ENCODE measurements at regions not wholly inside any gene's neighbourhood (a gene's known extent, or its start where the extent isn't known, plus 50 kb on each side); places are given as distances from the start of the nearest gene placed in this dataset.

DNA sequence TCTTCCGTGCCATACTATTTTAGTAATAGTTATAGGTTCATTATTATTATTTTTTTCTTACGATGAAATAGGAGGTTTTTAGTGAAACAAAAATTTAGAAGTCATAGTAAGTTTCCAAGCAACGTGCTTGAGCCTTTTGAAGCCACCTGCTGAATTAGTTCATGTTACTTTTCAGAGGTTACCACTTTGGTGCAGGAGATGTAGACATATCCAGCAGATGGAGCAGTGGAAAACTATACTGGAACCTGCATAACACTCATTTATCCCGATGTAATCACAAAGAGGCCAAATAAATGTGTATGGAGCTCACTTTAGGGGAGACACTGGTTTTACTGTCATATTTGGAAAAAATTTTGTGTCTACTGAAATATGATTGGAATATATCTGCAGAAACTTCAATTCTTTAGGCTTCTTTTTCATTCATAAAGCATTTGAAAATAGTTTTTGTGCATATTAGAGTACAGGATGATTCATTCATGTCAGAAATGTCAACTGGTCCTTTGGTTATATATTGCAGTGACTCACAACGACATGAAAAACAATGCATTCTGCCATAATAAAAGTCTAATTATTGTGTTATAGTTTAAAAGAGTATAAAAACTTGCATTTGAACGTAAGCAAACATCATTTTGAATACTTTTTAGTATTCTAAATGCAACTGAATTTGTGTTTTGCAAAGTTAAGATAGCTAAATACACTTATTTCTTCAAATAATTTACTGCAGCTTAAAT is 2182.9 kb upstream of the TENM3 start:
- Histone ChIP-seq H3K27me3 (ENCODE audit: control insufficient read depth in 1 of 2, insufficient read depth in 2 of 2, low read length in 2 of 2) (peaks cover 3 to 34% of the 10 kb centered on the region in 2 experiments; a peak in 3 of 5 replicates), H3K9ac (ENCODE audit: insufficient read depth, low read depth, low read length) (no peak overlapping the region), H3K9me3 (ENCODE audit: low read length) (no peaks in the 10 kb centered on the region), H3K27ac (ENCODE audit: extremely low read length, insufficient read depth, low read length) (no peak overlapping the region), H3K79me2 (ENCODE audit: insufficient read depth, low read length) (no peaks in the 10 kb centered on the region), H3K36me3 (replicated peaks in 1 of 2; ENCODE audit: control insufficient read depth in 1 of 2, insufficient read depth in 2 of 2, low read length in 2 of 2) (no peaks in the 10 kb centered on the region), H3K4me2 (ENCODE audit: low read depth, low read length) (no peak overlapping the region), H3K4me1 (ENCODE audit: insufficient read depth, low read length) (peaks cover 6% of the 10 kb centered on the region; the same call in 1 of the 2 replicates), H2AFZ (ENCODE audit: low read length) (no peak overlapping the region), H3K4me3 (replicated peaks in 1 of 3; ENCODE audit: insufficient read depth in 1 of 3, low read depth in 2 of 3, low read length in 3 of 3) (no peak overlapping the region), H4K20me1 (ENCODE audit: insufficient read depth, low read length) (no peaks in the 10 kb centered on the region)
- FAIRE-seq (no peak), ATAC-seq (peak; percentile 39; the same call in 1 of the 3 replicates), DNase-seq (ENCODE audit: low spot score) (no peak)
- TF ChIP-seq FOXK1 (CRISPR knock-in tag; IDR thresholded peaks at IDR 0.05; ENCODE audit: borderline replicate concordance, low read depth) = no peak
- TF ChIP-seq, protein P1, sequence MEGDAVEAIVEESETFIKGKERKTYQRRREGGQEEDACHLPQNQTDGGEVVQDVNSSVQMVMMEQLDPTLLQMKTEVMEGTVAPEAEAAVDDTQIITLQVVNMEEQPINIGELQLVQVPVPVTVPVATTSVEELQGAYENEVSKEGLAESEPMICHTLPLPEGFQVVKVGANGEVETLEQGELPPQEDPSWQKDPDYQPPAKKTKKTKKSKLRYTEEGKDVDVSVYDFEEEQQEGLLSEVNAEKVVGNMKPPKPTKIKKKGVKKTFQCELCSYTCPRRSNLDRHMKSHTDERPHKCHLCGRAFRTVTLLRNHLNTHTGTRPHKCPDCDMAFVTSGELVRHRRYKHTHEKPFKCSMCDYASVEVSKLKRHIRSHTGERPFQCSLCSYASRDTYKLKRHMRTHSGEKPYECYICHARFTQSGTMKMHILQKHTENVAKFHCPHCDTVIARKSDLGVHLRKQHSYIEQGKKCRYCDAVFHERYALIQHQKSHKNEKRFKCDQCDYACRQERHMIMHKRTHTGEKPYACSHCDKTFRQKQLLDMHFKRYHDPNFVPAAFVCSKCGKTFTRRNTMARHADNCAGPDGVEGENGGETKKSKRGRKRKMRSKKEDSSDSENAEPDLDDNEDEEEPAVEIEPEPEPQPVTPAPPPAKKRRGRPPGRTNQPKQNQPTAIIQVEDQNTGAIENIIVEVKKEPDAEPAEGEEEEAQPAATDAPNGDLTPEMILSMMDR (CRISPR knock-in tag; IDR thresholded peaks at IDR 0.05) = 0 out of 2 replicates have a peak, but pooled peaks have one; percentile 9
- in situ Hi-C loops (cut with HindIII; ENCODE audit: extremely low pct_ligation_motif_present, low pct_unique_long_range_greater_than_20kb) = no loop called here
- CTCF ChIA-PET (ENCODE audit: low intra/inter-chr PET ratio, low total read pairs) = no interaction called here
- 14% methylated on average over 6 of the region's 6 CpGs for WGBS (ENCODE audit: low lambda C conversion rate)
- BruUV-seq (replicated peaks) = no TSS peak
- POLR2A ChIA-PET = no interaction called here
- intact Hi-C loops (cut with micrococcal nuclease; ENCODE audit: unreplicated experiment) = no loop called here

DNA sequence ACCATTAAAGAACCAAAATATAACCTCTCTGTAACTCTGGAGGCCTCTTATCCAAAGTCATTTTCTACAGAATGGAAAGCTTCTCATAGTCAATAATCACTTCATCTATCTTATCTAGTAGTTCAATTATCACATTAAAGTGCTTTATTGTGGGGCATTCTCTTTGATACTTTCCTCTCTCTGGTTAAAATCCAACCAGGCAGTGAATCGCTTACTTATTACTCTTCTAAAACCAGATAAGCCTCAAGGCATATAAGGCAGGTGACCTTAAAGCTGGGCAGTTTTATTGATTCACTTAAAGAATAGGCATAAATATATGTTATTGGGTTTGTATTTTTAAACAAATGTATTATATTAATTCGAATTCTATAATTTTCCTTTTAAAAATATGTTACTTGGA is 2162.1 kb upstream of the TENM3 start:
- Histone ChIP-seq H2AFZ (ENCODE audit: low read length) (no peak overlapping the region), H3K9ac (ENCODE audit: insufficient read depth, low read depth, low read length) (no peak overlapping the region), H3K4me2 (ENCODE audit: low read depth, low read length) (no peak overlapping the region), H3K27me3 (ENCODE audit: control insufficient read depth in 1 of 2, insufficient read depth in 2 of 2, low read length in 2 of 2) (no peaks in the 10 kb centered on the region), H3K4me3 (replicated peaks in 1 of 3; ENCODE audit: insufficient read depth in 1 of 3, low read depth in 2 of 3, low read length in 3 of 3) (no peak overlapping the region), H3K9me3 (ENCODE audit: low read length) (no peaks in the 10 kb centered on the region), H3K36me3 (replicated peaks in 1 of 2; ENCODE audit: control insufficient read depth in 1 of 2, insufficient read depth in 2 of 2, low read length in 2 of 2) (no peaks in the 10 kb centered on the region), H3K79me2 (ENCODE audit: insufficient read depth, low read length) (no peaks in the 10 kb centered on the region), H4K20me1 (ENCODE audit: insufficient read depth, low read length) (no peaks in the 10 kb centered on the region), H3K27ac (ENCODE audit: extremely low read length, insufficient read depth, low read length) (no peak overlapping the region), H3K4me1 (ENCODE audit: insufficient read depth, low read length) (no peaks in the 10 kb centered on the region)
- BruUV-seq (replicated peaks) = no TSS peak
- DNase-seq (ENCODE audit: low spot score) (no peak), ATAC-seq (no peak), FAIRE-seq (no peak)
- CTCF ChIA-PET (ENCODE audit: low intra/inter-chr PET ratio, low total read pairs) = no interaction called here
- POLR2A ChIA-PET = no interaction called here
- intact Hi-C loops (cut with micrococcal nuclease; ENCODE audit: unreplicated experiment) (no loop called here), in situ Hi-C loops (cut with HindIII; ENCODE audit: extremely low pct_ligation_motif_present, low pct_unique_long_range_greater_than_20kb) (no loop called here)
- 0% methylated on average over 2 of the region's 2 CpGs for WGBS (ENCODE audit: low lambda C conversion rate)
- TF ChIP-seq, protein P2, sequence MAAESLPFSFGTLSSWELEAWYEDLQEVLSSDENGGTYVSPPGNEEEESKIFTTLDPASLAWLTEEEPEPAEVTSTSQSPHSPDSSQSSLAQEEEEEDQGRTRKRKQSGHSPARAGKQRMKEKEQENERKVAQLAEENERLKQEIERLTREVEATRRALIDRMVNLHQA (CRISPR knock-in tag; IDR thresholded peaks at IDR 0.05) = no peak
- TF ChIP-seq ZC3H13 (CRISPR knock-in tag; IDR thresholded peaks at IDR 0.05) = no peak
- no peak for TF ChIP-seq ZNF205 (CRISPR knock-in tag; IDR thresholded peaks at IDR 0.05)
- no peak for TF ChIP-seq MTA3 (CRISPR knock-in tag; IDR thresholded peaks at IDR 0.05)
- TF ChIP-seq KAT7 (CRISPR knock-in tag; IDR thresholded peaks at IDR 0.05; ENCODE audit: borderline replicate concordance) = no peak
- no peak for TF ChIP-seq ZSCAN9 (CRISPR knock-in tag; IDR thresholded peaks at IDR 0.05; ENCODE audit: borderline replicate concordance)
- TF ChIP-seq, protein P3, sequence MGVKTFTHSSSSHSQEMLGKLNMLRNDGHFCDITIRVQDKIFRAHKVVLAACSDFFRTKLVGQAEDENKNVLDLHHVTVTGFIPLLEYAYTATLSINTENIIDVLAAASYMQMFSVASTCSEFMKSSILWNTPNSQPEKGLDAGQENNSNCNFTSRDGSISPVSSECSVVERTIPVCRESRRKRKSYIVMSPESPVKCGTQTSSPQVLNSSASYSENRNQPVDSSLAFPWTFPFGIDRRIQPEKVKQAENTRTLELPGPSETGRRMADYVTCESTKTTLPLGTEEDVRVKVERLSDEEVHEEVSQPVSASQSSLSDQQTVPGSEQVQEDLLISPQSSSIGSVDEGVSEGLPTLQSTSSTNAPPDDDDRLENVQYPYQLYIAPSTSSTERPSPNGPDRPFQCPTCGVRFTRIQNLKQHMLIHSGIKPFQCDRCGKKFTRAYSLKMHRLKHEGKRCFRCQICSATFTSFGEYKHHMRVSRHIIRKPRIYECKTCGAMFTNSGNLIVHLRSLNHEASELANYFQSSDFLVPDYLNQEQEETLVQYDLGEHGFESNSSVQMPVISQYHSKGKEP (CRISPR knock-in tag; IDR thresholded peaks at IDR 0.05) = no peak
- no peak for TF ChIP-seq MTF2 (CRISPR knock-in tag; IDR thresholded peaks at IDR 0.05; ENCODE audit: borderline replicate concordance)
- no peak for TF ChIP-seq PPARG (CRISPR knock-in tag; conservative IDR thresholded peaks at IDR 0.05)
- no peak for TF ChIP-seq ZNF256 (CRISPR knock-in tag; conservative IDR thresholded peaks at IDR 0.05)
- TF ChIP-seq ZNF720 (CRISPR knock-in tag; IDR thresholded peaks at IDR 0.05) = no peak
- TF ChIP-seq, protein P4, sequence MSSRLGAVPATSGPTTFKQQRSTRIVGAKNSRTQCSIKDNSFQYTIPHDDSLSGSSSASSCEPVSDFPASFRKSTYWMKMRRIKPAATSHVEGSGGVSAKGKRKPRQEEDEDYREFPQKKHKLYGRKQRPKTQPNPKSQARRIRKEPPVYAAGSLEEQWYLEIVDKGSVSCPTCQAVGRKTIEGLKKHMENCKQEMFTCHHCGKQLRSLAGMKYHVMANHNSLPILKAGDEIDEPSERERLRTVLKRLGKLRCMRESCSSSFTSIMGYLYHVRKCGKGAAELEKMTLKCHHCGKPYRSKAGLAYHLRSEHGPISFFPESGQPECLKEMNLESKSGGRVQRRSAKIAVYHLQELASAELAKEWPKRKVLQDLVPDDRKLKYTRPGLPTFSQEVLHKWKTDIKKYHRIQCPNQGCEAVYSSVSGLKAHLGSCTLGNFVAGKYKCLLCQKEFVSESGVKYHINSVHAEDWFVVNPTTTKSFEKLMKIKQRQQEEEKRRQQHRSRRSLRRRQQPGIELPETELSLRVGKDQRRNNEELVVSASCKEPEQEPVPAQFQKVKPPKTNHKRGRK (CRISPR knock-in tag; IDR thresholded peaks at IDR 0.05) = no peak

Measured in HepG2 (cell line).